ENCODE measurements at regions not wholly inside any gene's neighbourhood (a gene's known extent, or its start where the extent isn't known, plus 50 kb on each side); places are given as distances from the start of the nearest gene placed in this dataset.

DNA sequence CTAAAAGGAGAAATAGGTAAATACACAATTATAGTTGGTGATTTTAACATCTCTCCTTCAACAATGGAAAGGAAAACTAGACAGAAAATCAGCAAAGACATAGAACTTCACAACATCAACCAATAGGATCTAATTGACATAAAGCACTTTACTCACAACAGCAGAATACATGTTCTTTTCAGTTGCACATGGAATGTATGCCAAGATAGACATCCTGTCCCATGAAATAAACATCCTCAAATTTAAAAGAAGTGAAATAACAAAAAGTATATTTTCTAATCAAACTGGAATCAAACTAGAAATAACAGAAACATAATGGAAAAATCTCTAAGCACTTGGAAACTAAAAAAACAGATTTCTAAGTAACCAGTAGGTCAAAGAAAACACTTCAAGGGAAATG is 296.2 kb upstream of the RGS6 start:
- no peak for DNase-seq (ENCODE audit: low spot score)

DNA sequence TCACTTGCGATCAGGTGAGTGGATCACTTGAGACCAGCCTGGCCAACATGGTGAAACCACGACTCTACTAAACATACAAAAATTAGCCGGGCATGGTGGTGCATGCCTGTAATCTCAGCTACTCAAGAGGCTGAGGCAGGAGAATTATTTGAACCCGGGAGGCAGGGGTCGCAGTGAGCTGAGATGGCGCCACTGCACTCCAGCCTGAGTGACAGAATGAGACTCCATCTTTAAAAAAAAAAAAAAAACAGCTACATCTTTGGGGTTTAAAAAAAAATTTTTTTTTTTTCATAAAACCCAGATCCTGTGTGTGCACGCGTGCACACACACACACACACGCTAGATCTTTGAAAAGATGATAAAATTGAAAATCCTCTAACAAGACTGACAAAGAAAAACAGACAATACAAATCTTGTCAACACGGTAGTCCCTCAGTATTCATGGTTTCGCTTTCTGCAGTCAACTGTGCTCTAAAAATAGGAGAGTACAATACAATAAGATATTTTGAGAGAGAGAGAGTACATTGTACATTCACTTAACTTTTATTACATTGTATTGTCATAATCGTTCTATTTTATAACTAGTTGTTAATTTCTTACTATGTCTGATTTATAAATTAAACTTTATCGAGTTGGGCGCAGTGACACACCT is 295.3 kb upstream of the RGS6 start:
- DNase-seq (ENCODE audit: low spot score) = no peak

DNA sequence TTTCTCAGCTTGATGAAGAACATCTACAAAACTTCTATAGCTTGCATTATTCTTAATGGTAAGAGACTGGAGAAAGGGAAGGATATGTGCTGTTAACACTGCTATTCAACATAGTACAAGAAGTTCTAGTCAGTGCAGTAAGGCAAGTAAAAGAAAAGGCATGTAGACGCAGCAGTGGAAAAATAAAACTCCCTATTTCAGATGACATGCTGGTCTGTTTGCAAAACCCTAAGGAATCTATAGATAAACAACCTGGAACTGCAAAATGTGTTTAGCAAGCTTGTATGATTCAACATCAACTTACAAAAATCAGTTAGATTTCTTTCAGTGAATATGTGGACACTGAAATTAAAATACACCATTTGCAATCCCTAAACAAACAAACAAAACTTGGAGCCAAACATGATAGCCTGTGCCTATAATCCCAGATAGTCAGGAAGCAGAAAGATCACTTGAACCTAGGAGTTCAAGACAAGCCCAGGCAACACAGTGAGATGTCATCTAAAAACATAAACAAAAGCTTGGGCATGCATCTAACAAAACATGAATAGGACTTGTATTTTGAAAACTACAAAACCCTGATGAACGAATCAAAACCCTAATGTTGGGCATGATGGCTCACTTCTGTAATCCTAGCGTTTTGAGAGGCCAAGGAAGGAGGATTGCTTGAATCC is 293.6 kb upstream of the RGS6 start:
- no peak for DNase-seq (ENCODE audit: low spot score)

DNA sequence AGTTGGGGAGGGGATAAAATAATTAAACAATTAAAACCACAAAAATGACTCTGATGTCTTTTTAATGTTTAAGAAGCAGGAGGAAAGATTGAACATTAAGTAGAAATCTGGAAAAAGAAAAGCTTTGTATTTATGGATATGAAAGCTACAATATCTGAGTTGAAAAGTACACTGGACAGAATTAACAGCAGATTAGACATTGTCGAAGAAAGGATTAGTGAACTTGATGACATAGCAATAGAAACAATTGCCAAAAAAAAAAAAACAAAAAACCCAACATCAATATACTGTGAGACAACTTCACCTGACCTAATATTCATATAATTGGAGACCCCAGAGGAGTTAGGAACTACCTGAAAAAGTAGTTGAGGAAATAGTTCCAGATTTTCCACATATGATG is 289.5 kb upstream of the RGS6 start:
- DNase-seq (ENCODE audit: low spot score) = no peak

DNA sequence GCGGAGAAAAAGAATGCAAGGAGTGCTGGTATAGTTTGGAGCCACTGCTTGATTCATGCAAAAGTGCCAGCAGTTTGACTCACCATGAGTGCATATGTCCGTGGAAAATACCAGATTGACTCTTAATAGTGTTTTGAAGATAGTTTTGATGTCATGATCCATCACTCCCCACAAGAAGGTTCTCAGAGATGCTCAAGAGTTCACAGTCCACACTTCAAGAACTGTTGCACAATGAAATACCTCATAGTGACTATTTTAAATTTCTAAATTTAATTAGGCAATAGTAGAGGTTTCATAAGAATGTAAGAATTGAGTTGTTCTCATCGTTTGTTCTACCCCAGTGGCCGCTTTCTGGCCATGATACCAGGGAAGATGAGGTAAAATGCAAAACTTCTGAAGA is 286.6 kb upstream of the RGS6 start:
- no peak for DNase-seq (ENCODE audit: low spot score)

DNA sequence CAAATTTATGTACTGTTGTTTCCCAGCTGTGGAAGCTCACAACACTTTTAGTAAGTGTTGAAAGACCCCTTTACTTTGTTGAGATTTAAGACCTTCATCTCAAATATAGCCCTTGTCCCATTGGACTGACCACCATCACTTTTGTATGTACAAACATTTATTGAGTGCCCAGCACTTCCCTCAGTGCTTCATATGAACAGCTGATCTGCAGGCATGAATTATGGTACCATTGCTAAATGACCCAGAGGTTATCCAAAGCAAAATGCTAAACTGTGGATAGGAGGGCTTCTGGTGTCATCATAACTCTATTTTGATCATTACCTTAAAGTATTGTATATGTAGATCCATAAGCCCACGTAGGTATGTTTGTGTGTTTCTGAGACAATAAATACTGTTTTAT is 285.7 kb upstream of the RGS6 start:
- no peak for DNase-seq (ENCODE audit: low spot score)

DNA sequence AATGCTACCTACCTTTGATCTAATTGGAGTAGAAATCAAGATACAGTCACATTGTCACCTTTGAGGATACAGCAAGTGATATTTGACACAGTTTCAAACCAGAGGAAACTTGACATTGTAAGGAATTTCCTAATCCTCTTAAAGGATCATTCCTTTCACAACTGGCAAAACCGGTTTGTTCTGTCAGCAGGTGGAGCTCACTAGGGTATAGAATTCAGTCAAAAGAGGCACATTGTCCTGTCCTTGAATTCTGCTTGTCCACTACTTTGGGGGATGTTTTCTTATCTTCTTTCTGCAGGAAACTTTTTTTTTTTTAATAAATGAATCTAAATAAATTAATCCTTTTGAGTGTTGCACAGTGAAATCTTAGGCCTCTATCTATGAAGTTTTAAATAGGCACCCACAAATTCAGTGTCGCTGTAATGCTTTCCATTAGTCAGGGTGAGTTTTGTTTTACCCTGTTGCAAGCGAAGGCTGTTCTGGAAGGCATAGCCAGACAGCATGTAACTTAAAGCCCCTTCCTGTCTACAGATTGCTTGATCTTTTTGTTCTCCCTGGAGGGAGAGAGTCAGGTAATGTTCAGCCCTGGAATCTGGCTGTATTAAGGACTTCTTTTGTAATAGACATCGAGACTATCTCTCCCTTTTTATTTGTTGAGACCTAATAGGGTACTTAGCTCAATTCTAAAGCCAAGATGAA is 285.0 kb upstream of the RGS6 start:
- DNase-seq (ENCODE audit: low spot score) = peak; percentile 34

DNA sequence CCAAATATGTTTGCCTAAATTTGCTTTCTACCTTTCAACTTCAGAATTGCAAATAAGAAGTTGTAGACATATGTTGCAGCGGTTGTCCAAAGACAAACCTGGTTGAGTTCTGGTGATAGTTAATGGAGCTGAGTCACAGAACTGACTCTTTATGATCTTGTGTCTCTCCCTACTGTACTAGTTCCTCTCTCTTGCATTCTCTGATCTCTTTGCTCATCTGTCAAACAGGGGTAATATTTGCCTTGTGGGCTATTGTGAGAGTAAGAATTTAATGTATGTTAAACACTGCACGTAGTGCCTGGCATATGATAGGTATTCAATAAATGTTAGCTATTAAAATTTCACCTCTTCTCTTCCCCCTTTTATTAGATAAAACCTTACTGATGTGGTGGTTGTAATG is 283.5 kb upstream of the RGS6 start:
- no peak for DNase-seq (ENCODE audit: low spot score)

DNA sequence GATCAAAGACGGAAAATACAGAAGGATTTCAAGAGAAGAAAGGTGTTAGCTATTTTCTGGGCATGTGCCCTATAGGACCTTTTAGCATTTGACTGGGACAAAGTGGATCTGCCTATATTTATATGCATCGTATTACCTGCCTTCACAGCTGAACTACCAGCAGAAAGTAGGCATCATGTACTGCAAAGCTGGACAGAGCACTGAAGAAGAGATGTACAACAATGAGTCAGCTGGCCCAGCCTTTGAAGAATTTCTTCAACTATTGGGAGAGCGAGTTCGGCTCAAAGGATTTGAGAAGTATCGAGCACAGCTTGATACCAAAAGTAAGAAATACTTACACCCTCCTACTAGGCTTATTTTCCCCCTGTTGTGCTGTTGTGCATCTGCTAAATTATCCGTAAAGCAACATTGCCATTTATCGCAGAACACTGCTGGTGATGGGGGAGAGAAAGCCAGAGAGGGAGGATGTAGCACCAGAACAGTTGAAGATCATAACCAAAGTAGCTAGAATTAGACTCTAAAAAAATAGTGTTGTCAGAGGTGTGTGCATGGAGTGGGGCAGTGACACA is 282.0 kb upstream of the RGS6 start:
- no peak for DNase-seq (ENCODE audit: low spot score)

DNA sequence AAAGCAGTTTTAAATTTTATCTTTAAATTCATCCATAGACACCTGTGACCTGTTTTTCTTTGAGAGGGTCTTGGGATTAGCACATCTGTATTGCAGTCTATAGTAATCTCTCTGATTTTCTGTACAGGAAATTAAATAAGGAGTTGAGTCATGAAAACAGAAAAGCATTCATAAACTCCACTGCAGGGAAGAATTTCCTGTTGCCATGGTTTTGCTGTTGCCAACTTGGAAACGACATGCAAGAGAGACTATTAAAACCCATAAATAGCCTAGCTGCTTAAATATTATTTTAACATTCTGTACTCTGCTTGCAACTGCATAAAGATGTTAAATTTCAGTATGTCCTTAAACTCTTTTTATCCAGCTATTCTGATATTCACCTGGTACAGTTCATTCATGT is 281.0 kb upstream of the RGS6 start:
- DNase-seq (ENCODE audit: low spot score) = no peak

DNA sequence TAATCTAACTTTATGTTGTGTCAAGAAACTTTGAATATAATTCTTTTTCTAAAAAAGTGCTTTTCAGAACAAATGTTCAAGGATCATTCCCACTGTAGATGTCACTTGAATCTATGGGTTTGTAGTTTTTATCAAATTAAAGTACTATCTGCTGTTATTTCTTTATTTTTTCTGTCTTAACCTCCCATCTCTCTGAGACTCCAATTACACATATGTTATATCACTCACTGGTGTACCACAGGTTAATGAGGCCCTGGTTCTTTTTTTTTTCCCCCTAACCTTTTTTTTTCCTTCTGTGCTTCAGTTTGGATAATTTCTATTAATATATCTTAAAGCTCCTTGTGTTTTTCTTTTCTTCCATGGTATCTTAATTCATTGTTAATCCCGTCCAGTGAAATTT is 279.9 kb upstream of the RGS6 start:
- DNase-seq (ENCODE audit: low spot score) = no peak

DNA sequence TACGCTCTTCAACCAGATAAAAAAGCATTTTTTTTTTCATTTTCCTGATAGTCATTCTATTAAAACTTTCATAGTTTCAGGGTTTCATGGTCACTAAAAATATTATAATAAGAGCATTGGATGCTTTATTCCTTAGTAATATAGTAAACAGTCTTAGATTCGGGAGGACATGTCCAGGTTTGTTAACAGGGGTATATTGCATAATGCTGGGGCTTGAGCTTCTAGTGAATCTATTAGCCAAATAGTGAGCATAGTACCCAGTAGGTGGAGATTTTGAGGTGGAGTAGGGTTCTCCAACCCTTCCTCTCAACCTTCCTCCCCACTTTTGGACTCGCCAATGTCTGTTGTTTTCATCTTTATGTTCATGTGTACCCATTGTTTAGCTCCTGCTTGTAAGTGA is 277.4 kb upstream of the RGS6 start:
- DNase-seq (ENCODE audit: low spot score) = no peak

DNA sequence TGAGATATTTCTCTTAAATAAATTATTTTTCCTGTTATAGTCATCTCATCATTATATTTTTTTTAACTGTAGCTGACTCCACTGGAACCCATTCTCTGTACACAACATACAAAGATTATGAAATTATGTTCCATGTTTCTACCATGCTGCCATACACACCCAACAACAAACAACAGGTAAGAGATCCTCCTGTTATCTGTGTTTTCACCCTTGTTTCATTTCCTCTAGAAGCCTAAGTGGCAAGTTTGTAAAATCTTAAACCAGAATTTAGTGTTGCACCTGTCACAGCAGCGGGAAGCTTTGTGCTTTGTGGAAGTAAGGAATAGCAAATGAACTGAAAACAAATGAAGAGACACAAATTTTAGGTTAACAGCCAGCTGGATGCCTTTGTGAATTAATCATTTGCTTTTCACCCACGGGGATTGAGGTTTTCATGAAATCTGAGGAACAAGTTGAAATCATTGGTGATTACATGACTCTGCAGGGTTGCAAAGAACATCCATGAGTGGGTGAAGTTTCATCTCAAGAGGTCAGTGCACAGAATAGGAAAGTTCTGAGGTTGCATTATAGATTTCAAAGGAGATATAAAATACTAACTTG is 273.9 kb upstream of the RGS6 start:
- no peak for DNase-seq (ENCODE audit: low spot score)

DNA sequence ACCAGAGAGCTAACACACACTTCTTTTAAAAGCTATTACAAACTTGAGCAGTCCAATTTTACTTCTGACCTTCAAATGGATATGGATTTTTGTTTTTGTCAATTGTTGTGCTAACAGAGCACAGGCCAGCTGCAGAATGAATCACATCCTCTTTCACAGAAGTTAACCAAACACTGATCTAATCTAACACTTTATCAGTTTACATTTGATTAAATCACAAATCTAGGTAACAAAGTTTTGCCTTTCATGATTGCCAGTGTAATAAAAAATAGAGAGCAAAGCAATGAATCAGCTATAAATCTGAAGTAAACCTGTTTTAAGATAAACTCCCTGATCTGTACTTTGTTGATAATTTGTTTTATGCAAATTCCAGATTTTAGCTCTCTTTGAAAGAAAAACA is 273.1 kb upstream of the RGS6 start:
- no peak for DNase-seq (ENCODE audit: low spot score)

DNA sequence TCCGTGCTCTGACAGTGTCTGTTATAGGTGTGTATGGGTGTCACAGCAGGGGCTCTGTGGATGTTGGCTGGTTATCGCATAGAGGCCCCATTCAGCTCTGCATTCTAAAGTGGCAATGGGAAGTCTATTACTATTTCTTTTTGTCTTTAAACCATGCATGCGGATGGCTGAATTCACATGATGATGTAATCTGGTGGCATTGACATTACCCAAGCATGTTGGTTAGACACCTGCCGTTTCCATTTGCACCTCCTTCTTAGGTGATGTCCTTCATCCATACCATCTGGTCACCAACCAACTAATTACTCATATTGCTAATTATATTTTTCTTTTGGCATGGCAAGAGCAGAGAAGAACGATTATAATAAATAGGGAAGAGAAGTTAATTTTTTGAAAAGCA is 270.8 kb upstream of the RGS6 start:
- DNase-seq (ENCODE audit: low spot score) = no peak

DNA sequence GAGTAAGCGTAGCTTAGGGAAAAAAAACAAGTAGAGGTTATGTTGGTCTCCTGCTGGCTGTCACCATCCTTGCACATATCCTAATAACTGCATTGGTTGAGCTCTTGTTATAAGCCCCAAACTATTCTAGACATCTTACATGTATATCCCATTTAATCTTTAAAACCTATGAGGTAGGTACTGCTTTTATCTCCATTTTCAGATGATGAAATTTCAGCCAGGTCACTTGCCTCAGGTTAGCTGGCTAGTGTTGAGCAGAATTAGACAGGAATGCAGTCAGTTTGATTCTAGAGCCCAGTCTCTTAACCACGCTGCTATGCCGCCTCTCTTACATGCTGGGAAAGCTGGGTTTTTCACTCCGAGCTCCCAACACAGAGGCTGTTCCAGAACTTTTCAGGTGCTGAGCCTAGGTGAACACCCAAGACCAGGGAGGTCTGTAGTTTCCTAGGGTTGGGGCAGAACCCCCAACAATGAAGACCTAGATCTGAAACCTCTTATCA is 269.9 kb upstream of the RGS6 start:
- no peak for DNase-seq (ENCODE audit: low spot score)

DNA sequence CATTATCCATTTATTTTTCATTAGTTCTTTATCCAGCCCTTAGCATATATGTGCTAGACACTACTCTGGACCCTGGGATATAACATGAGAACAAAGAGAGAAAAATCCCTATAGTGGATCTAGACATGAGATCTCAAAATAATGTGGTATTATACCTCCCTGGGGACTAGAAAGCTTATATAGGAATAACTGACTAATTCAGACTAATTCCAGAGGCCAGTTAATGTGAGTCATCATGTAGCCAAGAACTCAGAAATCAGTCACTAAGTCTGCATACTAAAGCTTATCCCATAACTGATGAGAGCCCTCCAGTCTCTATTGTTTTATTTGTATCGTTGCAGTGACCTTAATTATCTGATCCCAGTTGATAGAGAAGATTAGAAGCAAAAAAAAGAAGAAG is 267.1 kb upstream of the RGS6 start:
- no peak for DNase-seq (ENCODE audit: low spot score)

DNA sequence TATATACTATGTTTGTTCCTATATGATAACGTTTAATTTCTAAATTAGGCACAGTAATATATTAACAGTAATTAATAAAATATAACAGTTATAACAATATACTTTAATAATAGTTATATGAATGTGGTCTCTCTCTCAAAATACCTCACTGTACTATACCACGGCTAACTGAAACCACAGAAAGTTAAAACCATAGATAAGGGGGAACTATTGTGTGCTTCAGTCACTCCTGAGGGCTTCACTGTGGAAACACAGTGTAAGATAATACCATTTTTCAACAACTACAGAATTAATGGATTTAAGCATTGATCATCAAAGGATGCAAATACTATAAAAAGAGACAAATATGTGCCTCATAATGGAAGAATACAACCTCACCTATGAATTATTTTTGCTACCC is 266.4 kb upstream of the RGS6 start:
- DNase-seq (ENCODE audit: low spot score) = no peak

DNA sequence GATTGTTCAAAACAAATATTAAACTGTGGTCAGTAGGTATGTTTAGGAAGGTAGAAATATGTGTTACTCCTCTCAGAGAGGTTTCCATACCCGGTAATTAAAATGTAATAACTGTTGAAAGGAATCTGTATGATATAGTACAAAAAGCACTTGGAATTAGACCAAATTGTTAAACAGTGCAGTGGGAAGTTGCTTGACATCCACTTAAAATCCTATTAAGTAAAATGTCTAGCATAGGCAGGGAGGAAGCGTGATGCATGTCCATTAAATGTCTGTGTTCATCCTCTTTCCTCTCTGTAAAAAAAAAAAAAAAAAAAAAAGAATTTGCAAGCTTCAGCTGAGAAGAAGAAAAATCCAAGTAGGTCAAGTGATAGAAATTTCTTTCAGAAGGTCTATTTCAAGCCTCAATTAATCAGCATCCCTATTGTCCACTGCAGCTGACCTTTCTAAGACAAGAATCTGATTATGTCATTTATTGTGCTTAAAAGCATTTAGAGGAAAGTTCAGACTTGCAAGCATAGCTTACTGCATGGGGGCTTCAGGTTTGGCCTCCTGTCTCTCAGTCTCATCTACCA is 265.6 kb upstream of the RGS6 start:
- no peak for DNase-seq (ENCODE audit: low spot score)

DNA sequence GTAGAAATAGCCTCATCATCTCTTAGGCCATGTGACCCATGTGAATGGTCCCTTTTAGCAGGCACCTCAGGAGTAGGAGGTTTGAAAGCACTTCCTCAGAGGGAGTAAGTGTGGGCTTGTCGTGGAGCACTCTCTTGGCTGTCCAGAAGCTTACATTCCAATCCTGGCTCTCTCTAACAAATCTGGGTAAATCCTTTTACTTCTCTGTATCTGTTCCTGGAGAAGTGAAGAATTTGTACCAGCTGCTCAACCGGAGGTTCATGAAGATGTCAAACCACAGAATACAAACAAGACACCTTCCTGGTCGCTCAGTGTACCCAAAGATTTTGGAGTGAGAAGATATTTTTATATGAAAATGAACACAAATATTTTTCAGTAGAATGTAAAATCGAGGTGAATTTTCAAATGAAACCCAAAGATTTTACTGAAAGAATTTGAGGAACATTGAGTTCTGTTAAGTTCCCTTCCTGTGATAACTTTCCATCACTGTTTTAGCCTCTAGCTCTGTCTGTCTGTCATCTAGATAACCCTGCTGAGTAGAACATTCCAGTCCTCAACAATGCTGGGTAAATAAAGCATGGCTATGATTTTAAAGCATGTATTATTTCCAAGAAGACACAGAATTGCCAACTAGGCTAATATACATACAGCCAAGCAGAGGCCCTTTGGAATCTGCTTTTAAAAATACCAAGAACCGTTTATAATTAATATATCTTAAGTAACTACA is 263.9 kb upstream of the RGS6 start:
- DNase-seq (ENCODE audit: low spot score) = no peak

DNA sequence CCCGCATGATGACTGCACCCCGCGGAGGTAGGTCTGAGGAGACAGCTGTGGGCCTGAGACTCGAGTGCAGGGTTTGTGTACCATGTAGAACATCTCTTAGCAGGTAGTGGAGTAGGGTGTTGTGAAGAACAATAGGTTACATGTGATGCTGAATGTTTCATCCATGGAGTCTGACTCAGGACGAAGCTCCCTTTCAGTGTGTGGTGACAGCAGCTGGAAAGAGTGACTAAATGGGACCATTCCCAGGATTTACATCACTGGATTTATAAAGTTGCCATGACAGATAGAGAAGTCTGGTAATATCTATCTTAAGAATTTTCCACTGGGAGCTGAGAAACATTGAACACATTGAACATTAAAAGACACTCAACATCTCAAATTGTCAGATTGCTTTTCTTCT is 259.6 kb upstream of the RGS6 start:
- no peak for DNase-seq (ENCODE audit: low spot score)
